Occipital lobe (tissue), 1 donor: ENCODE measurements at regions not wholly inside any gene's neighbourhood (a gene's known extent, or its start where the extent isn't known, plus 50 kb on each side); places are given as distances from the start of the nearest gene placed in this dataset.

Experiments
- DNase-seq: peaks from one replicate; lab custom pipeline; 2025; lab: John Stamatoyannopoulos, UW

DNA sequence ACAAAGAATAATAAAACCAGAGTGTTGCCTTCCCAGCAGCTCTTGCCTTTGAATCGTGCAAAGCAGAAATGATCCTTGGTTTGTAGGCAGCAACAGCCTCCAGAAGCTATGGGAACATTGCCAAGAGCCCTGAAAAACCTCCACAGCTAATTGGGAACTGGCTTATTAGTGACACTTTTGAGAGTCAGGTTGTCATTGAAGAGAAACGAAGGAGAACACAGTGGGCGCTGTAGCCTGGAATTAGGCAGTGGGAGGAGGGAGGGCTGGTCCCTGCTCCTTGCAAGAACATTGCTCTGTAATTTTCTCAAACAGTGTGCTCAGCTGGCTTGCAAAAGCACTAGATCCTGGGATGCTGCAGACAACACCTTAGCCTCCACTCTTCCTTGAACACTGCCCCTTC, 331.5 kb upstream of the EMCN start:
- DNase-seq = peak; percentile 52

DNA sequence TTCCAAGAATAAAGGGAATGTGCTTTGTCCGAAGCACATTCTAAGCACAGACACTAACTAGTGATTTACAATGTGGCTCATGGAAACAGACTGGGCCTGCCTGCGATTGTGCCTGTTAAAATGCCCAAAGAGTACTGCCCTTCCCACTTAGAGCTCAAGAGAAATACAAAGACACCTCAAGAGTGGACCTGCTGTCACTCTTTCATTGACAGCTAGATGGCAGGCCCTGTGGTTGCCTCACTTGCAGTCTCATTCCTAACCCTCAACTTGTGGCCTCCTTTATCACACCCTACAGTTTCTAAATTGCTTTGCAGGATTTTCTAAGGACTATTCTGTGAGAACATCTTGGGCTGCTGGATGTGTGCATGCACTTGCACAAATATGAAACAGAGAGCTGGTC, 331.0 kb upstream of the EMCN start:
- DNase-seq = no peak

DNA sequence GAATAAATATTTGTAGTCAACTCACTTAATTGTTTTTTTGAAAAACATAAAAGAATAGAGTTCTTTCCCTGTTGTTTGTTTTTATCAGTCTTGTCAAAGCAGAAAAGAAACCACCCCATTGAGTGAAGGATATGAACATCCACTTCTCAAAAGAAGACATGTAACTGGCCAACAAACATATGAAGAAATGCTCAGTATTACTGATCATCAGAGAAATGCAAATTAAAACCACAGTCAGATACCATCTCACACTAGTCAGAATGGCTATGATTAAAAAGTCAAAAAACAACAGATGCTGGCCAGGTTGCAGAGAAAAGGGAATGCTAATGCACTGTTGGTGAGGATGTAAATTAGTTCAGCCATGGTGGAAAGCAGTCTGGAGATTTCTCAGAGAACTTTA, 326.1 kb upstream of the EMCN start:
- no peak for DNase-seq

DNA sequence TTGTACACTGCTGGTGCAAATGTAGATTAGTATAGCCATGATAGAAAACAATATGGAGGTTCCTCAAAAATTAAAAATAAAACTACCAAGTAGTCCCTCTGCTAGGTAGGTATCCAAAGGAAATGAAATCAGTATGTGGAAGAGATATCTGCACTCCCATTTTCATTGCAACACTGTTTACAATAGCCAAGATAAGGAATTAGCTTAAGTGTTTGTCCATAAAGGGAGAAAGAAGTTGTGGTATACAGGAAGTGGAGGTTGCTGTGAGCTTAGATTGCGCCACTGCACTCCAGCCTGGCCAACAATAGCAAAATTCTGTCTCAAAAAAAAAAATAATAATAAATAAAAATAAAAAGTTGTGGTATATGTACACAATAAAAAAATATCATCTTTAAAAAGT, 325.0 kb upstream of the EMCN start:
- no peak for DNase-seq

DNA sequence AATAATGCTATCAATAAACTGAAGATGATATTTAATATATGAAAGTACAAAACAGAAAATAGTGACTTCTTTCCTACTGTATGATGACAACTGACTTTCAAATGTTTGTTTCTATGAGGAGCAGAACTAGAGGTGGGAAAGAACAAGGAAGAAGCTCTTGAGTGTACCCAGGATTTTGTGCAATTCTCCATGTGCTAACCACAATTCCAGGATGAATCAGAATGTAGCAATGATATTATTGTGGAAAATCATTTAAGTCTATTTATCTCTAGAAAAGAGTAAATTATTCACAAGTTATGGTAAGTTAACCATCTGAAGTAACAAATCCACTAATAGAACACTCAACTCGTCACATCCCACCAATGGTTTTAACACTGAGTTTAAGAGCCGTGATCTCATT, 324.1 kb upstream of the EMCN start:
- no peak for DNase-seq

DNA sequence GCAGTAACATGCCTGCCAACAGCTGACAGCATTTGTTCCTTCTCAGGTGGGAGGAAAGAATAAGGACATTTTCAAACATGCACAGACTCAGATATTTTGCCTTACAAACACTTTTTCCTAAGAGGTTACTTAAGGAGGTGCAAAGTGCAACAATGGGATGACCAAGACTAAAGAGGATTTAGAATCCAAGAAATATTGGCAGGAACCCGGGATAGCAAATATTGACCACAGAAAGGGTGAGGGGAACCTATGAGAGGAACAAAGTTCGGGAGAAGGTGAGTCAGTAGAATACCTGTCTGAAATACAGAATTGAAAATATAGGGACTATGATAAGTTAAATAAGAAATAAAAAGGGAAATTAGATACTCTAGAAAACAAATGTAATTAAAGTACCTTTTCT, 321.9 kb upstream of the EMCN start:
- no peak for DNase-seq

DNA sequence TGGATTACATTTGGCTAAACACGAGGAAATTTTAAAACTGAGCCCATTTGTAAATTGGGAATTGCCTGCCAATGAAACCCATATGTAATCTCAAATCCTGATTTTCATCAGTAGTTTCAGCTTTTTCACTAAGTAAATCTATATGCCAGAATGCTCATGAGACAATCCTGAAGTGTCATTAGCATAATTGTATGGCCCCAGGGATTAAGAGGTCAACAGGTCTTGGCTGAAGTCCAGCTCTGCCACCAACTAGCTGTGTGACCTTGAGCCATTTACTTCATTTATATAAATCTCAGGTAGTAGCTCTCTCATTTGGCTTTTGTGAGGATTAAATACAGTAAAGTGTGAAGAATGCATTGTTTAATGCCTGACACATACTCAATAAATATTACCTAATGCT, 320.5 kb upstream of the EMCN start:
- DNase-seq = no peak

DNA sequence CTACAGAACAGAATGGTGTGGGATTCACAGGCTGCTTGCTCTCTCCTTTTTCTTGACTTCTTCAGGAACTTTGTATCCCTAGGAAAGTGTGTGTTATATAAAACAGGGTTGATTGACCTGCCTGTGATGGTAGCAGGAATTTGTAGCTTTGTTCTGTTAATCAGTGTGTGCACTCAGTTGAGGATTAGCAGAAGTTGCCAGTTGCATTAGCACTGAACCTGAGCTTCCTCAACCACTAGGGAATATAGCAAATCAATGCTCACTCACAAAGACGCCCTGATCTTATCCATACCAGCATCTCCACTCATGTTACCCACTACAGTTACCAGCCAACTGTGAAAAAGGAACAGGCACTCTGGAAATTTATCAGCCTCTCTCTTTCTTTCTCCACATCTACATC, 319.1 kb upstream of the EMCN start:
- DNase-seq = no peak

DNA sequence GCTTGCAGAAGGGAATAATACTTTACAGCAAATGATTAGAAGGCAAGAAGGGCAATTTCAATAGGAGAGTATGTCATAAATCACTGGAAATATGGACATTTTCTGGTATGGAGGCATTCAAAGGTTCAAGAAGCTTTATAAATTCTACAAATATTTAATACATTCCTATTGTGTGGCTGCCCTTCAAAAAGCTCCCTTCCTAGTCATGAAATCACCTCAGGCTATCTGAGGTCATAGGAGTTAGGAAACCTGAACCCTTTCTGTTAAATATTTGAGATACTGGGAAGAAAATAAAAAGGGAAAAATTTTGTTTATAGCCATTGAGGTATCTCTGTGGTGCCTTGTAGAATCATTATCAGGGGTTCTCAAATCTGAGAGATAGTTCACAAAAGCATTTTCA, 316.8 kb upstream of the EMCN start:
- DNase-seq = no peak

DNA sequence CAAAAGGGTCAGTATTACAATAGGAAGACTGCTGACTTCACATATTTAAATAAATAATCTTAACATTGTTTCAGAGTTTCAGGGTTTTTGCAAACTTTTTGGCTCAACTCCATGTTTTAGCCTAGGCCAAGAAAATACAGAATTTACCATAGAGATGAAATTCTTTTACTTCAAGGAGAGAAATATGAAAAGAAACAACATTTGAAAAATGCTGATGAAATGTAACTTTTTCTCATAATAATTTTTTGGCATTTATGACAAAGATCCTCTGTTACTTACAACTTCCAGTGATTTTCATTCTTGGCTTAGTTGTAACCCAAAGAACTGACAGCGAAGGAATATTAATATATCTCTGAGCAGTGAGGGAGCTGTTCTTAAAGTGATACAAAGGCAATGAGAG, 316.1 kb upstream of the EMCN start:
- DNase-seq = no peak

DNA sequence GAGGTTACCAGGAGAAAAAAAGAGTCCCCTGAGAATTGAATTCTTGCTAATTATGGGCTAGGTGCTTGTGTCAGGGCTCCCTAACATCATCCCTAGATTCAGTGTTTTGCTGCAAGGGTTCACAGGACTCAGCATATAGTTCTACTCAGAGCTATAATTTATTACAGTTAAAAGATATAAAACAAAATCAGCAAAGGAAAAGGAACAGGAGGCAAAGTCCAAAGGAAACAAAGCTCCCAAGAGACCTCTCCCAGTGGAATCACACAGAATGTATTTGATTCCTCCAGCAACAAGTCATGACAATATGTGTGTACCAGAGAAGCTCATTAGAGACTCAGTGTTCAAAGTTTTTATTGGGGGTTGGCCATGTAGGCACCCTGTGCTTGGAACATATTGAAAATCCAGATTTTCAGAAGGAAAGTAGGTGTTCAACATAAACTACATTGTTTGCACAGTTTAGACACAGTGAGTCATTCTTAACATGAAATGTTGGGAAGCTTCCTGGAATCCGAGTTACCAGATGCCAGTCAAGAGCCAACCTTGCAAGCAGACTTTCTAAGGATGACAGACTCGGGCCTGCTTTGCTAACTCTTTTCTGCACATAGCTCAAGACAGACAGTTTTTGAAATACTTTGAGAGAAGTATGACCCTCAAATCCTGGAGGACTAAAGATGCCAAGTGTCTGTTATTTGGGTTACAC, 311.3 kb upstream of the EMCN start:
- peak; percentile 42 for DNase-seq

DNA sequence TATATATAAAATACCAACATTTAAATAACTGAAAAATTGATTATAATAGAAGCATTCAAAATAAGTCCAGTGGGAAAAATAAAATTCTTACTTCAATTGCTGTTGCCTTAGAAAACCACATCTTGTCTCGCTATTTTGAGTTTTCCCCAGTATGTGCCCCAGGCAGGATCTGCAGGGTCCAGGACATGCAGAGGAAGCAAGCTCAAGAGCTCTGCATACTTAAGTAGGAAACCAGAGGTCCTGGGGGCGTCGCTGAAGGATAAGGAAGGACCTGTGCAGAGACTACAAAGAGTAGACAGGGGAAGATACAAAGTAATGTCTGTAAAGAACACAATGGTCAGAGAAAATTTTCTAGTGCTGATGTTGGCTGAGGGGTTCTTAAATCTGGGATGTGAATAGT, 310.5 kb upstream of the EMCN start:
- DNase-seq = no peak

DNA sequence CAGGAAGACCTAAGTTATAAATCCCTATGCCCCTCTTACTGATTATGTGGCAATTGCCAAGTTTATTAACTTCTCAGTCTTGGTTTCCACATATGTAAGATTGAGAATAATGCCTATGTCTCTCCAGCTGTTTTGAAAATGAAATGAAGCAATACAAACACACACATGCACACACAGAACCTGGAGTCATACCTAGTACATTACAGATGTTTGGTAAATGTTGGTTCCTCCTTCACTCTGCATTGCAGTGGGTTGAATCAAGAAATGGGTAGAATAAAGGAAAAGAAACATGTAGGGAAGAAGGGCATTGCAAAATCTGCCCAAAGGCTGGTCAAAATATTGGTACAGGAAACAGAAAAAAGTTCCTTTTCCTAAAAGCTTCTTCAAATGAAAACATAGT, 309.9 kb upstream of the EMCN start:
- DNase-seq = no peak

DNA sequence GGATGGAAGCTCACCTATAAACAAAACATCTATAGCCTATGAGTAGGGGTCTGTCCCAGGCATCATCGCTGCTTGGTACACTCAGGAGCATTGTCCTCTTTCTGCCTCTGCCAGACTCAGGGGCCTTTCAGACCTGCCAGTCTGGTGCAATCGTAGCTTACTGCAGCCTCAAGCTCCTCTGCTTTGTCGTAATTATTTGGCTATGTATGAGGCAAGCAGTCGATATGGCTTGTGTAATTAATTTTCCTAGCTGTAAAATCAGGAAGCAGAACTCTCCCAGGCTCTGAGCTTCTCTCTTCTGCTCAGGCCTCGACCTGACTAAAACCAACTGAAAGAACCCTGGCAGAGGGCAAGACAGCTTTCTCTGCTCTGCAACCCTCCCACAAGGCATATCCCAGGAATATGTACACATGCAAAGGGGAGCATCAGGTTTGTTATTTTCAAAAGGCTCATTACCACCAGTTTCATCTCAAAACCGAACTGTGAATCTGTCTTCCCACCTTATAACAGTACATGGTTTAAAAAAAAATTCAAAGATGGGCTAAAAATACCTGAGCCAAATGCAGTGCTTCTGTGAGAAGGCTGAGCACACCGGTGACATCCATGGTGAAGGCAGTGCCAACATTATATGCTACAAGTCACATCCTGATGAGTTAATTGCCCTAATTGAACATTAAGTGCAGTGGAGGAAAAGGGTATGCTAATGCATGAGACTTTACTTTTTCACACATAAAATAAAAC, 309.2 kb upstream of the EMCN start:
- no peak for DNase-seq

DNA sequence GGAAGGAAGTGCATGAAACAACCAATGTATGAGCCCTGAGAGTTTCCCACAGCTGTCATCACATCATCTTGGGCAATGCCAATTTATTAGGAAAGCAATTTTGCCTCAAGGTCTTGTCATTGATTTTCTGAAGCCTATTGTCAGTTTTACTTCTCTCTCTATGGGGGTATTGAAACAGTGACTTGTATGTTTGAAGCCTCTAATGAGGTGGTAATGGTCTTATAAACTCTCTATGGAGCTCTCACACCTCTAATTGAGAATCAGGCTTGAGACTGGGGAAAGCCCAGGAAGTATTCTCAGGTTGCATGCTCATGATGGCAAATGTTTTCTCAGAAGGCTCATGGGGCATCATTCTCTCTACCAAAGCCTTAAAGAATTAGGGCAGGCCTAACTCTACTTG, 308.2 kb upstream of the EMCN start:
- DNase-seq = no peak

DNA sequence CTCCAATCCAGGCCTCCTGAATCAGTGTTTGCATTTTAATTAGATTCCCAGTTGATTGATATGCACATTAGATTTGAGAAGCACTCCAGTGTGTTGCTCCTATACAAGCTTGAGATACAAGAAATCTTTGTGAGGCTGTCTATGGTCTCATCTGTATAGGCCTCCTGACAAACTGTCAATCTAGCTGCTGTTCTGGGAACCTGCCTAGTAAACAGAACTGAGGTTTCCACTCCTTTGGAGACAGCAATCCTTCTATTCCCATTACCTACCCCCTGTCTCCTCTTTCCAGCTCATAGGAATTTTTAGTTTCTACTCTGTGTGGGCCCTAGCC, 306.1 kb upstream of the EMCN start:
- DNase-seq = no peak

DNA sequence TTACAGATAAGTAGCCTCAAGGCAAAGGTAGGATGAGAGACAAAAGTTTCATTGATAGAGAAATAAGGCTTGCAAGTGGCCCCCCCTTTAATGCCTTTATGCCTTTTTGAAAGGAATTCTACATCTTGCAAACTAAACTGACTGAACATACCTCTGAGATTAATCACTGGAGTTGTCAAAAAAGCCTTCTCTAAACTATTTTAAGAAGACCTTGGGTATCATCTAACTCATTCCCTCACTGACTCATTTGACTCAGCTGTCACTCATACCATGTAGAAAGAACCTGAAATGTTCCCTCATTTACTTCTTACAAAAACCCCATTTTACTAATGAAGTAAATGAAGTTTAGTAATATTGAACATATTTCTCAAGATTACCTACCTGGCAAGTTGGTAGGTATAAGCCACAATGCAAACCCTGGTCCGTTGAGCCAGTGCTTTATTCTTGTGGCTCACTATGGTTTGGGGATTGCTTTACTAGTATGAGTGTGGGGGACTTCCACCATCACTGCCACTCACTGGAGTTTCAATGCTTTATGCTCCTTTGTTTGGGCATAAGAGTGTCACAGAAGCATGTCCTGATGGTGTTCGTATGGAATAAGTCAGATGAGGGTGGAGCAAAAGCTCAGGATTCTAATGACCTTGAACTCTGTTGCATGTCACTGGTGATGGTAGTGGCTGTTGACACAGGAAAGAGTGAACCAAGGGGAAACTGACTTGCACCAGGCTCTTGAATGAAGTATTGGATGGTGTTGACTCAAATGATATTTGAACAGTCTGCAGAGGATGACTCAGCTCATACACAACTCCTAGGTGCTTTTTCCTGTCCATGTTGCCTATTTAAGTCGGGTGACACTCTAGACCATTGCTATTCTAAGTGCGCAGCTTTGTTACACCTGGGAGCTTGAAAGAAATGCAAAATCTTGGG, 305.5 kb upstream of the EMCN start:
- DNase-seq = no peak

DNA sequence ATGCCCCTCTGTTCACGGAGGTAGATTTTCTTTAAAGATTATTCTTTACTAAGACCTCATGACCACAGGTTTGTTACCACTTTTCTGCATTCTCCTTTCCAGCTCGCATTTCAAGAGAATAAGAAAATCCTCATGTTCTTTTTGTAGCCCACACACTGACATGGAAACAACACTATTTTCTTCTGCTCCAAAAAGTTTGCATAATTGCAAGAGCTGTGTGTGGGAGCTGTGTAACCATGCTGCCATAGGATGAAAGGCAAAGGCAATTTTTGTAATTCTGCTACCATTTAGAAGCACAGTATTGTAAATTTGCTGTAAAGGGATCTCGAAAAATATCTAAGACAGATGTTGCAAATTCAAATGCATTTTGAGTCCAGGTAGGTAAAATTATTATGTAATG, 302.4 kb upstream of the EMCN start:
- no peak for DNase-seq

DNA sequence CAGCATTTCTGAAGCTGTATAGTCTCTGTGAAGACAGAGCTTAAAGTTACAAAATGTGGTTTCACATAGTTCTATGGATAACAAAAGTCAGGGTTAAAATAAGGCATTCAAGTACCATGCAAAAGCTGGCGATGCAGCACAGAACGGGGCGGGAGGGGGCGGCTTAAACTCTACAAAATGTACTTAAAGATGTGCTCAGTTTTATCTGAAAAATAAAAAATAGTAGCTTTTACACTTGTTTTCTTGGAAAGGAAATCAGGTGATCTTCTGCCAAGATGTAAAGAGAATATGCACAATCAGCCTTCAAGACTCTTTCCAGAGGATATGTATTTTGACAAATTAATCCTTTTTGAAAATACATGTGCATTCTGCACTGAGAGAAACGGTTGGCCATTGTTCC, 301.7 kb upstream of the EMCN start:
- peak; percentile 32 for DNase-seq

DNA sequence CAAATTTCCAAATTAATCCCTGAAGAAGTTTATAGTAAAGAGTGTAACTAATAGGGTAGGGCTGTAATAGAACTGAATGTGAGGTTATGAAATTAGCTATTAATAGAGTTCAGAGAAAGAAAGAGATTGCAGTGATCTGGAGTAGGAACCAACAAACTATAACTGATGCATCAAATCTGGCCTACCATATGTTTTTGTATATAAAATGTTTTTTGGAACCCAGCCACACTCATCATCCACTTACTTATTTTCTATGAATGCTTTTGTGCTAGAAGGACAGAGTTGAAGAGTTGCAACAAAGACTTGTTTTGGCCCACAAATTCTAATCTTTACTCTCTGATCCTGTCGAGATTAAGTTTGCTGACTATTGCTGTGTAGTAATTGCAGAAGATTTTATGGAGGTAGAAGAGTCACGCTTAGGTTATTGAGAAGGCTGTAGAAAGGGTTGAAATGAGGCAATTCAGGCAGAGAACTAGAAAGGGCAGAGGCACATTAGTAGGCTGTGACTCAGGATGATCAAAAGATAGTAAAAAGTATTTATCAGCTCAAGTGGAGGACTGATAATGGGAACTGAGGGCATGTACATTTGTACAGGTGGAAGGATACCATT, 298.7 kb upstream of the EMCN start:
- no peak for DNase-seq

DNA sequence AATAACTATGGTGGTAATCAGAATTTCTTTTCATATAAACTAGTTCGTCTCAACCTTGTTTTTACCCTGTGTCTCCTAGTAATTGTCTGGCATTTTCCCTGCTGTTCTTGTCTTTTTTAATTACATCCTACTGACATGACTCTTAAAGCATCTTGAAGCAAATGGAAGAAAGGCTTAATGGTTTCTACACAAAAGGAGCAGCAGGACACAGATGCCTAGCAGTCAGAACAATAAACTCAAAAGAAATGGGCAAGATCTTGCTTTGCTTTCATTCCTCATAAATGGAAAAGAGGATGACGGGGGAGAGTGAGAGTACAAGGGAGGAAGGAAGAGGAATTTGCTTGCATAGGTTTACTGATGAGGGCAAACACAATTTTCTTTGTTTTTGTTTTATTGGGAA, 293.2 kb upstream of the EMCN start:
- DNase-seq = no peak

DNA sequence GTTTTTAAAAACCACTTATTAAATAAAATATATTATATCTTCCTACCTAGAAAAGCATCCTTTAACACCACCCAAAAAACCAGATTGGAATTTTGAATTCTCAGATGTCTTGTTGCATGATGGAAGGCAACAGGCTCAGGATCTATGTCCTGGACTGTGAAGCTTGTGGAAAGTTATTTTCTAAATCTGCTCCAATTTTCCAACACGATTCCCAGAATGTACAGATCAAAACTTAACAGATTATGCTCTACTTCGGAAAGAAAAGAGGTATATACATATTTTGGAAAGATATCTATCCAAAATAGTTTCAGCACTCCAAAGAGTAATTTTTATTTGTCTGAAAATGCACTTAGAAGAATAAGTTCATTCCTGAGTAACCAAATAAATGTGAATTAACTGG, 291.7 kb upstream of the EMCN start:
- no peak for DNase-seq
